KMS-11 (cell line): ENCODE measurements at regions not wholly inside any gene's neighbourhood (a gene's known extent, or its start where the extent isn't known, plus 50 kb on each side); places are given as distances from the start of the nearest gene placed in this dataset.

Experiments
- H2AFZ ChIP-seq: fragments of 200-600 bp; sonication (generic); 2 replicates; pipeline ENCODE4 v1.6.1; 2016; ENCODE audit warnings: antibody characterized with exemption, mixed run types, low read depth
- H3K27ac ChIP-seq: fragments of 200-600 bp; sonication (generic); 2 replicates; pipeline ENCODE4 v1.6.1; 2016; ENCODE audit warnings: mild to moderate bottlenecking, mixed run types
- H3K27me3 ChIP-seq: fragments of 200-600 bp; sonication (generic); 2 replicates; pipeline ENCODE4 v1.6.1; 2017; ENCODE audit warnings: mild to moderate bottlenecking, low read depth, mixed run types, moderate library complexity; ENCODE audit not compliant: insufficient read depth
- H3K36me3 ChIP-seq: fragments of 200-600 bp; sonication (generic); 2 replicates; pipeline ENCODE4 v1.6.1; 2017; ENCODE audit warnings: mild to moderate bottlenecking, mixed run types; ENCODE audit not compliant: insufficient read depth
- H3K4me1 ChIP-seq: fragments of 200-600 bp; sonication (generic); 2 replicates; pipeline ENCODE4 v1.6.1; 2016; ENCODE audit warnings: mild to moderate bottlenecking, low read depth, mixed run types; ENCODE audit not compliant: poor library complexity, severe bottlenecking
- H3K4me2 ChIP-seq: fragments of 200-600 bp; sonication (generic); 2 replicates; pipeline ENCODE4 v1.7.0; 2016; ENCODE audit warnings: mild to moderate bottlenecking, mixed run types
- H3K4me3 ChIP-seq: fragments of 200-600 bp; sonication (generic); IDR thresholded peaks from 2 replicates; pipeline ENCODE4 v1.6.1; 2017; ENCODE audit warnings: low read depth, low read length, mixed read lengths; ENCODE audit not compliant: insufficient read depth
- H3K79me2 ChIP-seq: fragments of 200-600 bp; sonication (generic); 2 replicates; pipeline ENCODE4 v1.6.1; 2016; ENCODE audit warnings: low read depth, mixed run types; ENCODE audit not compliant: insufficient read depth
- H3K9ac ChIP-seq: fragments of 200-600 bp; sonication (generic); 2 replicates; pipeline ENCODE4 v1.6.1; 2016; ENCODE audit warnings: mild to moderate bottlenecking, mixed run types
- H4K20me1 ChIP-seq: fragments of 200-600 bp; sonication (generic); 2 replicates; pipeline ENCODE4 v1.6.1; 2016; ENCODE audit warnings: mild to moderate bottlenecking, mixed run types; ENCODE audit not compliant: insufficient read depth
- CTCF ChIP-seq: fragments of 200-600 bp; sonication (generic); conservative IDR thresholded peaks from 2 replicates; pipeline ENCODE4 v1.6.1; 2017; ENCODE audit warnings: low read depth, mild to moderate bottlenecking, antibody characterized with exemption, low read length, moderate library complexity, mixed read lengths

GRCh38 chr6:33898771-33899170 lies 95.0 kb upstream of the MLN start:
- TF ChIP-seq CTCF = no peak
- no peak overlapping the region for H2AFZ ChIP-seq
- no peaks in the 10 kb centered on the region for H3K36me3 ChIP-seq
- no peaks in the 10 kb centered on the region for H4K20me1 ChIP-seq
- no peaks in the 10 kb centered on the region for H3K4me1 ChIP-seq
- H3K27me3 ChIP-seq = peaks cover 75% of the 10 kb centered on the region
- H3K9ac ChIP-seq = no peak overlapping the region
- no peaks in the 10 kb centered on the region for H3K79me2 ChIP-seq
- no peak overlapping the region for H3K4me2 ChIP-seq
- no peak overlapping the region for H3K4me3 ChIP-seq
- no peak overlapping the region for H3K27ac ChIP-seq

- Histone ChIP-seq H4K20me1 (no peaks in the 10 kb centered on the region), H3K4me3 (no peak overlapping the region), H3K4me2 (no peak overlapping the region), H3K27me3 (peaks cover 75% of the 10 kb centered on the region), H3K27ac (no peak overlapping the region), H3K4me1 (no peaks in the 10 kb centered on the region), H3K36me3 (no peaks in the 10 kb centered on the region), H3K79me2 (no peaks in the 10 kb centered on the region), H3K9ac (no peak overlapping the region), H2AFZ (no peak overlapping the region)
- TF ChIP-seq CTCF = no peak
These were observed 93.5 kb upstream of the MLN start for GRCh38 chr6:33897189-33897780.

- no peak overlapping the region for H3K4me2 ChIP-seq
- no peak overlapping the region for H3K9ac ChIP-seq
- H2AFZ ChIP-seq = no peak overlapping the region
- H3K4me1 ChIP-seq = no peaks in the 10 kb centered on the region
- no peaks in the 10 kb centered on the region for H3K36me3 ChIP-seq
- no peak overlapping the region for H3K27ac ChIP-seq
- no peaks in the 10 kb centered on the region for H4K20me1 ChIP-seq
- H3K27me3 ChIP-seq = peaks cover 75% of the 10 kb centered on the region
- no peak for TF ChIP-seq CTCF
- H3K4me3 ChIP-seq = no peak overlapping the region
- H3K79me2 ChIP-seq = no peaks in the 10 kb centered on the region
These were observed 92.8 kb upstream of the MLN start for GRCh38 chr6:33896391-33897188.

- Histone ChIP-seq H3K4me1 (no peaks in the 10 kb centered on the region), H2AFZ (no peak overlapping the region), H3K4me3 (no peak overlapping the region), H3K27me3 (peaks cover 75% of the 10 kb centered on the region), H3K4me2 (no peak overlapping the region), H3K9ac (no peak overlapping the region), H3K79me2 (no peaks in the 10 kb centered on the region), H3K27ac (no peak overlapping the region), H4K20me1 (no peaks in the 10 kb centered on the region), H3K36me3 (no peaks in the 10 kb centered on the region)
- TF ChIP-seq CTCF = no peak
These were observed 92.2 kb upstream of the MLN start for GRCh38 chr6:33895988-33896387.
